Heart right ventricle (tissue), 16 donors: ENCODE measurements at regions not wholly inside any gene's neighbourhood (a gene's known extent, or its start where the extent isn't known, plus 50 kb on each side); places are given as distances from the start of the nearest gene placed in this dataset.
A peak's percentile ranks its signal among the peaks of the same experiment; 100 is the strongest.

Experiments
- ATAC-seq, 8 donors: fragments of 200-7000 bp; cut with Tn5 transposase; one replicate each; pipeline ENCODE4 v1.9.1; 2020; ENCODE audit warnings: mild to moderate bottlenecking in 8 of 8, moderate library complexity in 8 of 8, moderate number of reproducible peaks in 1 of 8
- DNase-seq, 2 donors: peaks; one replicate each; pipeline ENCODE4 v3.0.0-alpha.2; 2020
- H3K27ac ChIP-seq, 10 donors: fragments of 200-600 bp; sonication (generic) in 2 of 10; one replicate each; pipeline versions ENCODE4 v1.5.0 to v1.8.0; 2020 to 2022; ENCODE audit warnings: mild to moderate bottlenecking in 3 of 10
- H3K27me3 ChIP-seq, 7 donors: fragments of 200-600 bp; one replicate each; pipeline ENCODE4 v1.8.0; 2021 to 2022; ENCODE audit warnings: mild to moderate bottlenecking in 2 of 7
- H3K36me3 ChIP-seq, 9 donors: fragments of 200-600 bp; sonication (generic) in 1 of 9; one replicate each; pipeline versions ENCODE4 v1.5.0 to v1.8.0; 2020 to 2022; ENCODE audit warnings: mild to moderate bottlenecking in 2 of 9
- H3K4me1 ChIP-seq, 9 donors: fragments of 200-600 bp; sonication (generic) in 1 of 9; one replicate each; pipeline versions ENCODE4 v1.5.0 to v1.8.0; 2020 to 2022; ENCODE audit warnings: mild to moderate bottlenecking in 4 of 9
- H3K4me3 ChIP-seq, 10 donors: fragments of 200-600 bp; sonication (generic) in 2 of 10; one replicate each; pipeline versions ENCODE4 v1.5.0 to v1.8.0; 2020 to 2022; ENCODE audit warnings: mild to moderate bottlenecking in 7 of 10, moderate library complexity in 2 of 10
- H3K9me3 ChIP-seq, 11 donors: fragments of 200-600 bp in 10 of 11; sonication (generic) in 2 of 11; one replicate each; pipeline versions ENCODE4 v1.5.0 to v1.8.0; 2013 to 2022; ENCODE audit warnings: mild to moderate bottlenecking in 2 of 11, control low read depth in 1 of 11, moderate library complexity in 1 of 11
- CTCF ChIP-seq, 9 donors: fragments of 200-600 bp; sonication (generic) in 2 of 9; IDR thresholded peaks; one replicate each; pipeline versions ENCODE4 v1.5.0 to v1.8.0; 2021 to 2022; ENCODE audit warnings: antibody characterized with exemption in 9 of 9, mild to moderate bottlenecking in 5 of 9, moderate library complexity in 1 of 9
- WGBS, 2 donors: extraction: QIAGEN DNeasy Blood & Tissue Kit; methylation state at CpG; one replicate each; pipeline ENCODE4 v1.1.7; 2013; ENCODE audit warnings: inconsistent platforms in 1 of 2; 5-methylcytosine and 5-hydroxymethylcytosine counted together
- intact Hi-C, 10 donors: fragments of 100-400 bp; cut with DNase I; formaldehyde crosslinking; loops; one replicate each; pipeline versions ENCODE4 v1.11.1 to v1.14.2; 2022
- donor health status: Arrhythmogenic right ventricular cardiomyopathy.
- donor health status: ischemic (EF 13 %, LVEDD 7.1; RV severe dilation, severe dysfunction).
- donor health status: healthy with polysubstance abuse.
- donor health status: DM: no; HTN: yes; CAD: no.
- donor health status: DM: no; HTN: no; CAD: no.
- donor health status: ischemic (EF 25% LVEDD 6.9; RV normal size, moderate dysfunction).
- donor health status: ischemic (EF 25% LVEDD 5.7; RV mildly dilated, moderate dysfunction).
- donor health status: healthy.
- donor health status: DM: yes; HTN: yes; CAD: no.
- donor health status: Ischemic cardiomyopathy.
- donor health status: ischemic (EF 35%, LVEDD 5.7; RV mildly dilated, moderate dysfunction).
- donor health status: nonischemic (EF 11% LVEDD 7.7; RV severe dilation, severe dysfunction).
- donor health status: DM: yes; HTN: yes; CAD: no.
- donor health status: PGD.
- donor health status: ischemic (EF 29% LVEDD 5.4; RV normal size, mild dysfunction).
- donor health status: nonischemic (EF 23%, LVEDD 6.1; RV moderate dilation, normal function).

GRCh38 chr11:27842290-27842689, 142.0 kb upstream of the BDNF start:
- intact Hi-C loops = no loop called here
- Histone ChIP-seq H3K27ac (no peak overlapping the region), H3K27me3 (no peaks in the 10 kb centered on the region), H3K4me1 (no peaks in the 10 kb centered on the region), H3K9me3 (peaks cover 0 to 20% (median 0%) of the 10 kb centered on the region in 11 donors), H3K36me3 (no peaks in the 10 kb centered on the region), H3K4me3 (no peak overlapping the region)
- no peak for ATAC-seq
- no peak for TF ChIP-seq CTCF (IDR thresholded peaks at IDR 0.05)
- no peak for DNase-seq

- H3K9me3 ChIP-seq = peaks cover 0 to 20% (median 0%) of the 10 kb centered on the region in 11 donors
- no peaks in the 10 kb centered on the region for H3K36me3 ChIP-seq
- H3K4me3 ChIP-seq = no peak overlapping the region
- no peak overlapping the region for H3K27ac ChIP-seq
- ATAC-seq (no peak), DNase-seq (no peak)
- H3K27me3 ChIP-seq = peaks cover 0 to 9% (median 0%) of the 10 kb centered on the region in 7 donors
- TF ChIP-seq CTCF (IDR thresholded peaks at IDR 0.05) = no peak
- no peaks in the 10 kb centered on the region for H3K4me1 ChIP-seq
- intact Hi-C loops = no loop called here
These were observed 140.8 kb upstream of the BDNF start for GRCh38 chr11:27841023-27841422.

GRCh38 chr11:27839226-27839913, 139.1 kb upstream of the BDNF start:
- no peak for ATAC-seq
- Histone ChIP-seq H3K27me3 (peaks cover 0 to 10% (median 0%) of the 10 kb centered on the region in 7 donors), H3K27ac (no peak overlapping the region), H3K36me3 (no peaks in the 10 kb centered on the region), H3K9me3 (peaks cover 0 to 15% (median 0%) of the 10 kb centered on the region in 11 donors), H3K4me1 (no peaks in the 10 kb centered on the region), H3K4me3 (no peak overlapping the region)
- WGBS, 2 donors = 40 to 49% methylated on average over 3 of the region's 3 CpGs
- intact Hi-C loops = no loop called here
- no peak for DNase-seq
- peak in 7 of 9 donors; percentile 5 to 32 (median 21) for TF ChIP-seq CTCF (IDR thresholded peaks at IDR 0.05)

- no peak for DNase-seq
- TF ChIP-seq CTCF (IDR thresholded peaks at IDR 0.05) = no peak
- H3K4me1 ChIP-seq = no peaks in the 10 kb centered on the region
- no peak overlapping the region for H3K27ac ChIP-seq
- peaks cover 0 to 9% (median 0%) of the 10 kb centered on the region in 11 donors for H3K9me3 ChIP-seq
- intact Hi-C loops = no loop called here
- WGBS, 2 donors = 43 to 62% methylated on average over 6 of the region's 6 CpGs
- peaks cover 0 to 10% (median 0%) of the 10 kb centered on the region in 7 donors for H3K27me3 ChIP-seq
- no peak for ATAC-seq
- no peaks in the 10 kb centered on the region for H3K36me3 ChIP-seq
- no peak overlapping the region for H3K4me3 ChIP-seq
These were observed 138.4 kb upstream of the BDNF start for GRCh38 chr11:27838674-27839073.
